ENCODE measurements at regions not wholly inside any gene's neighbourhood (a gene's known extent, or its start where the extent isn't known, plus 50 kb on each side); places are given as distances from the start of the nearest gene placed in this dataset.

DNA sequence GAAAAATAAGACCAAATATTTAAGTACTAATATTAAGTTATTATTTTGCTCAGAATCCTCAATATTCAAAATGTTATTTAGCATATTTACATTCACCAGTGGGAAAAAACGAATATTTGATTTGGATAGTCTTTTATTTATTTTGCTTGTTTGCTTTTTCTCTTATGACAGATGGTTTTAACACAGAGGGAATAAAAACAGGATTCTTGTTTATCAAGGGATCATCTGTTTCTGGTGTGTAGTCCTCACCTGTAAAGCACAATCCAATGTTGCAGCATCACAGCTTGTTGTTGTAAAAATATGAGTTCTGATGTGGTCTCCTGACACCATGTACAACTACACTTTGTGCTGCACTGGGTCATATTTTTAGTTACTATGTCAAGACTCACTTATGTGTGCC, 103.9 kb downstream of the AVPR1A start:
- TF ChIP-seq, protein P1, sequence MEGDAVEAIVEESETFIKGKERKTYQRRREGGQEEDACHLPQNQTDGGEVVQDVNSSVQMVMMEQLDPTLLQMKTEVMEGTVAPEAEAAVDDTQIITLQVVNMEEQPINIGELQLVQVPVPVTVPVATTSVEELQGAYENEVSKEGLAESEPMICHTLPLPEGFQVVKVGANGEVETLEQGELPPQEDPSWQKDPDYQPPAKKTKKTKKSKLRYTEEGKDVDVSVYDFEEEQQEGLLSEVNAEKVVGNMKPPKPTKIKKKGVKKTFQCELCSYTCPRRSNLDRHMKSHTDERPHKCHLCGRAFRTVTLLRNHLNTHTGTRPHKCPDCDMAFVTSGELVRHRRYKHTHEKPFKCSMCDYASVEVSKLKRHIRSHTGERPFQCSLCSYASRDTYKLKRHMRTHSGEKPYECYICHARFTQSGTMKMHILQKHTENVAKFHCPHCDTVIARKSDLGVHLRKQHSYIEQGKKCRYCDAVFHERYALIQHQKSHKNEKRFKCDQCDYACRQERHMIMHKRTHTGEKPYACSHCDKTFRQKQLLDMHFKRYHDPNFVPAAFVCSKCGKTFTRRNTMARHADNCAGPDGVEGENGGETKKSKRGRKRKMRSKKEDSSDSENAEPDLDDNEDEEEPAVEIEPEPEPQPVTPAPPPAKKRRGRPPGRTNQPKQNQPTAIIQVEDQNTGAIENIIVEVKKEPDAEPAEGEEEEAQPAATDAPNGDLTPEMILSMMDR (conservative IDR thresholded peaks at IDR 0.05; ENCODE audit: low read length) = no peak
- TF ChIP-seq EZH2phosphoT487 (IDR thresholded peaks at IDR 0.05; ENCODE audit: borderline replicate concordance) = no peak
